HG03342 (cell line): ENCODE measurements at regions not wholly inside any gene's neighbourhood (a gene's known extent, or its start where the extent isn't known, plus 50 kb on each side); places are given as distances from the start of the nearest gene placed in this dataset.
"Not testable (repeated sequence)": the region's sequence is repeated elsewhere in the genome, so short reads cannot be mapped to it uniquely, and the experiment has no call there.

Experiments
- ATAC-seq: cut with Tn5 transposase; IDR thresholded peaks from one replicate; pipeline ENCODE4 v1.9.1; 2021; ENCODE audit warnings: mild to moderate bottlenecking, moderate library complexity; ENCODE audit not compliant: unreplicated experiment

DNA sequence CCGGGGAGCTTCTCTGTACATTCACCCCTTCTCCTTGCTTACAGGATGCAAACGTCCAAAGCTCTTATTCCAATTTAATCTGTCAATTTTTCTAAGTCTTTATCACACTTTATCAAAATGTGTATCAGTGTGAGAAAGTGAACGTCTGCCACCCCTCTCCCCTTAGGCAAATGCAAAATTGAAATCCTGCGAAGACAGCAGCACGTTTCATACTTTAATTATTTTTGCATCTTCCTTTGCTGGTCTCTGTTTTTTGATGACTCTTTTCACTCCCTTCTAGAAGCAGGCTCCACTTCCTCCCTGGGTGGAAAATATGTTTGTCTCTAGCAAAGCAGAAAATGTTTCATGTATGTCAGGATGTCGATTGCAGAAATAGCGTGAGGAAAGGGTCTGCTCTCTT, 576.5 kb upstream of the BRINP1 start:
- ATAC-seq: no peak

DNA sequence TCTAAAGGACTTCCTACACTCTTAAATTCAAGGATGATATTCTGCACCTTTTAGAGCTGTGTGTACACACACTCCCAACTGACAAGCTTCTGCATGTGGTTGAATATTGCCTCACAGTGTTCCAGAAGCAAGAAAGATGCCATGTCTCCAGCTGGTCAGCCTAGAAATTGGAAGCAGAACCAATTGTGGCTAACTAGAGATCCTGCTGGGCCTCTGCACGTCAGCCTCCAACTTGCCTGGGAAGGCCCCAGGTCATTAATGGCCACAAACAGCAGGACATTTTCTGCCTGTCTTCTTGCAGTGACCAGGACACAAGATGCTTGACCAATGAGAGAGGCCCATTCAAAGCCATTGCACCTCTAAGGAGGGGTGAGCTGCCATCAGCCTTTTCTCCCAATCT, 571.9 kb upstream of the BRINP1 start:
- no peak for ATAC-seq

- ATAC-seq: no peak
Measured at GRCh38 chr9:119938871-119939270, 569.6 kb upstream of the BRINP1 start.

DNA sequence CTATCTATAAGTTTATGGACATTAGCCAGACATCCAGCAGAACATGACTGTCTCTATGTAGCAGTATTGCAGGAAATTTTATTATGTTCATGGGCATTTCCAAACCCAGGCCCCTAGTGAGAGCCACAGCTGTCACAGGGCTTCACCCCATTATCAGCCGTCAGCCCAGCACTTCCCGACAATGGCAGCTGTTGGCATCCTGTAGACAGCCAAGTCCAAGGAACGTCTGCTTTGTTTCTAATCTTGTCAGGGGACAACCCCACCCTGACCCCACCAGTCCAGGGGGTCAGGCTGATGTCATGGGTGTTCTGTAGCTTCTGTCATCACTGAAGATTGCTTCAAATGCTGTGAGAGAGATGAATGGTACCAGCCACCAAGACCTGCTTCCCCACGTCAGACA, 565.3 kb upstream of the BRINP1 start:
- no peak for ATAC-seq

DNA sequence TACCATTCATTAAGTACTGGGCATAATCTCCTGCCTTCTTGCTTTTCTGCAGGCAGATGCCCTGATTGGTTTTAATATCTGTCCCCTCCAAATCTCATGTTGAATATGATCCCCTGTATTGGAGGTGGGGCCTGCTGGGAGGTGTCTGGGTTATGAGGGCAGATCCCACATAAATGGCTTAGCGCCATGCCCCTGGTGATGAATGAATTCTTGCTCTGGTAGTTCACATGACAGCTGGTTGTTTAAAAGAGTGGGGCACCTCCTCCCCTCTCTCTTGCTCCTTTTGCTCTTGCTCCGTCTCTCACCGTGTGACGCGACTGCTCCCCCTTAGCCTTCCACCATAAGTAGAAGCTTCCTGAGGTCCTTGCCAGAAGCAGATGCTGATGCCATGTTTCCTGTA, 564.0 kb upstream of the BRINP1 start:
- ATAC-seq: no peak

GRCh38 chr9:119924736-119925135, 555.5 kb upstream of the BRINP1 start:
- ATAC-seq: no peak

DNA sequence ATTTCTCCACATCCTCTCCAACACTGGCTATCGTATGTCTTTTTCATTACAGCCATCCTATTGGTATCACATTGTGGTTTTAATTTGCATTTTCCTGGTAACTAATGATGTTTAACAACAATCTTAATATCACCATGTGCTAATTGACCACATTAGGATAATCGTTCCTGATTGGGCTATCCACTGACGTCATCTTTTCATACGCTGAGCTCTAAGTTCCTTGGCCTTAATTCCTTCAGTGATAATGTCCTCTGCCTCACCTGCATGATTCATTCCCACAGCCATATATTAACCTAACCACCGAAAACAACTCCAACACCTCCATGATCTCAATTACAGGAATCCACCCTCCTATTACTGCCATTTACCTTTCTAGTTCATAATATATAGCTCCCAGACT, 547.9 kb upstream of the BRINP1 start:
- no peak for ATAC-seq

DNA sequence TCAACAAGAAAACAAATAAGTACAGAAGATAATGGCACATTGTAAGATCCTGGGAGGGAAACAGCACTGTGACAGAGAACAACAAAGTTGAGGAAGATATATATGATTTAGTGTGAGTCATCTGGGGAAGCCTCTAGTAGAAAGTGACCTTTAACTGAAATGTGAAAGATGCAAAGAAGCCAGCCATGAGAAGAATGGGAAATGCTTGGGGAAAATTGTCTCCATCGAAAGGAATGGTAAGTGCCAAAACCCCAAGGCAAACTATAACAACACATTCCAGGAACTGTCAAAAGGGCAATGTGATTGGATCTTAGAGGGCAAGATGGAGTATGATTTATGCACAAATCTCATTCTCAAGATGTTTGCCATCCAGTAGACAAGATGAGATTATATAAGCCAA, 537.8 kb upstream of the BRINP1 start:
- ATAC-seq: no peak

DNA sequence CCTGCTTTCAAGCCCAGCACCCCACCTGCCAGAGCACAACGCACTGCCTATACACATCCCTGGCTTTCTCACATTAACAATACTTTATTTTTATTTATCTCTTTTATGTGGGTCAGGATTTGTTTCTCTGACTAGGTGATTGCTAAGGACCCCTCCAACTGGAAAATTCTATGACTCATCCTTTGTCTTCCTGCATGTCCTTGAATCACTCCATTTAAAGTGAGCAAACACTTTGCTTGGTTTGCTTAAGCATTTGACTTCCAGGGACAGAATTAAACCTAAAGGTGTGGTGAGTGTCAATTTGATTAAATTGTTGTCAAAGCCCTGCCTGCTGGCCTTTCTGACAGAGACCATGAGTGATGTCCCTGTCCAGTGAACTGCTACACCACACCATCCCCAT, 536.5 kb upstream of the BRINP1 start:
- ATAC-seq: no peak

- no peak for ATAC-seq
Measured at GRCh38 chr9:119903851-119904250, 534.6 kb upstream of the BRINP1 start.

- no peak for ATAC-seq
Measured at GRCh38 chr9:119902611-119903010, 533.4 kb upstream of the BRINP1 start.

DNA sequence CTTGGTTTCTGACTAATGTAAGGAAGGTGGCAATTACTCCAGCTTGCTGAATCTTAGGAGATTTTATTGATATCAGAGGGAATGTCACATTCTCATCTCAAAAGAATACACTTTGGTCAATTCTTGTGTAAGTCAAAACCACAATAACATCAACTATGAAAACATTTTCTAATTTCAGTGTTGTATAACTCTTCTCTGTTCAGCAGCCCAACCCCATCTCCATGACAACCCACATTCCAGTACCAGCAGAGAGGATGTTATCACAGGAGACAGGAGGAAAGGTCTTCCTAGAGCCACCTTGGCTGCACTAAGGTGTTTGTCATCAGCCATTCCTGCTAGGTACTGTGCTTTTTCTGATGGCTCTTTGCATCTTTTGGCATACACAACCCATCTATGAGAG, 529.1 kb upstream of the BRINP1 start:
- ATAC-seq: no peak

GRCh38 chr9:119884438-119884837, 515.2 kb upstream of the BRINP1 start:
- no peak for ATAC-seq

GRCh38 chr9:119881898-119882297, 512.7 kb upstream of the BRINP1 start:
- no peak for ATAC-seq

DNA sequence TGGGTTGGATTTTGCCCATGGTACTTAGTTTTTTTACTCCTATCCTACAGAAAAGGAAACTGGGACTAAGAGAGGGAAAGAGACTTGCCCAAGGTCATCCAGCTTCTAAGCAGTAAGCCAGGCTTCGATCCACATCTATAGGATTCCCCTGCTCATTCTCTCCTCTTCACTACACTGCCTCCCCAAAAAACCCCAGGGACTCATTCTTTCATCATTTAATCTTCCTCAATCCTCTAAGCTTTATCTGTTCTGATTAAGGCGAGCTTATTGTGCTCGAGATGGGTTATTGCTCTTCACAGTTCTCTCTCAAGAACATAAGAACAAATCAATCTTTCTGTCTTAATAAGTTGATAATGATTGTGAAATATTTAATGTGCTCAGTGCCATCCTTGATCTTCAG, 511.1 kb upstream of the BRINP1 start:
- ATAC-seq: no peak

DNA sequence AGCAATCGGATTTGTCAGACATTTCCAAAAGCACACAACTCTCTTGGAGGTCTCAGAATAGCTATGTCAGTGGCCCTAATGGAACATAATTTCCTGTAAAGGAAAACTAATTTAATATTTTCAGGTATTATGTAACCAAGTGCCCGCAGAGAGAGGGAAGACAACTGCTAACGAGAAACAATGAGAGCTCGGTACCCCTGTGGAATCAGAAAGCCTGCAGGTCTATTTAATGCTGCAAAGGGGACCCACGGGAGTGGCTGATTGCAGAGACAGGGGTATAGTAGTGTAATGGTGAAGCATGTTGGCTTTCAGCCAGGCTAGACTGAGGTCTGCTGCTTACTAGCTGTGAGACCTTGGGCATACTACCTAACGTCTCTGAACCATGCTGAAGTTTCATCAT, 508.1 kb upstream of the BRINP1 start:
- no peak for ATAC-seq

DNA sequence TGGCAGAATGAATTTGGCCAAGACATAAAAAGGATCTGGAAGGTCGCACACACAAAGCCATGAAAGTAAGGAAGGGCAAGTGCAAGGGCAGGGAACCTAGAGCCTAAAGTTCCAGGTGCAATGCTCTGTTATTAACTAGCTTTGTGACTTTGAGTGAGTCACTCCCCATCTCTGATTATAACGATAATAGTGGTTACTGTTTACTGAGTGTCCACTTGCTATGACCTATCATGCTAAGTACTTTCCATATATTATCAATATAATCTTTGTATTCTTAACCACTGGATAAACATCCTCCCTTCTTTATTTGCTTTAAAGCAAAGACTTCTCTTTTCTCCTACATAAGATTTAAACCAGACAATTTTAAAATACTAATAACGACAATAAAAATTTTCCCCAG, 504.6 kb upstream of the BRINP1 start:
- ATAC-seq: no peak

DNA sequence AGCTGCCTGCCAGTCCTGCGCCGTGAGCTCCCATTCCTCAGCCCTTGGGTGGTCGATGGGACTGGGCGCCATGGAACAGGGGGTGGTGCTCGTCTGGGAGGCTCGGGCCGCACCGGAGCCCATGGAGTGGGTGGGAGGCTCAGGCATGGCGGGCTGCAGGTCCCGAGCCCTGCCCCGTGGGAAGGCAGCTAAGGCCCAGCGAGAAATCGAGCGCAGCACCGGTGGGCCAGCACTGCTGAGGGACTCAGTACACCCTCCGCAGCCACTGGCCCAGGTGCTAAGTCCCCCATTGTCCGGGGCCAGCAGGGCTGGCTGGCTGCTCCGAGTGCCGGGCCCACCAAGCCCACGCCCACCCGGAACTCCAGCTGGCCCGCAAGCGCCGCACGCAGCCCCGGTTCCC, 501.0 kb upstream of the BRINP1 start:
- not testable (repeated sequence) for ATAC-seq

- no peak for ATAC-seq
Measured at GRCh38 chr9:119868694-119869093, 499.5 kb upstream of the BRINP1 start.

DNA sequence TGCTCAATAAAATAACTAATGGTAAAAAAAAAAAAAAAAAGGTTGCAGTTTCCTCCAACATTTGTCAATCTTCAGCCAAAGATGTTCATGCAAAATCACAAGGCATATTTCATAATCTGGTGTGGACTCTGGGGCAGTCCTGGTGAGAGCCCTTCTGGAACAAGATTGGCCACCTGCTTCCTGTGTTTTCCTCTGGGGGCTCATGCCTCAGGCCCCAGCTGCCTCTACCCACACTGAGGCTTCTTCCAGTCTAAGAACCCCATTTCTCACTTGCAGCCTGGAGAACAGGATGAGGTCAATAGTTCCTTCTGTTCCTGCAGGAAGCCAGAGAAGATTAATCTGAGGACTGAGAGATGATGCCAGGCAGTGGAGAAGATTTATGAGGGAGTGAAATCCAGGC, 492.6 kb upstream of the BRINP1 start:
- ATAC-seq: no peak

DNA sequence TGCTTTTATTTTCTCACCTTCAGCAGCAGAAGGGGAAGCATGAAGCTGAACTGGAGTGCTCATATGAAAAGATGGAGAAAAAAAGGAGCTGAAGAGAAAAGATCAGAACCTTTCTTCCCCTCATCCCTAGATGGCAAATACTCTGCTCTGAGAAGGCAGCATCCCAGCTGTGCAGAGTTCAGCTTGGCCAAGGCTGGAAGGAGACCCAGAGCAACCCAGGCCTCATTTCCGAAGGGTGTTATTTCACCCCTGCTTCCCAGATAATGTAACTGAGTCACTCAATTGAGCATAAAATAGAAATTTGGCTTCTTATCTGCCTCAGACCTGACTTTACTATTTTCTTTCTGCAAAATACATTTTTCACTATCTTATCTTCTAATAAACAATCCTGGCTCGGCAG, 489.9 kb upstream of the BRINP1 start:
- no peak for ATAC-seq

DNA sequence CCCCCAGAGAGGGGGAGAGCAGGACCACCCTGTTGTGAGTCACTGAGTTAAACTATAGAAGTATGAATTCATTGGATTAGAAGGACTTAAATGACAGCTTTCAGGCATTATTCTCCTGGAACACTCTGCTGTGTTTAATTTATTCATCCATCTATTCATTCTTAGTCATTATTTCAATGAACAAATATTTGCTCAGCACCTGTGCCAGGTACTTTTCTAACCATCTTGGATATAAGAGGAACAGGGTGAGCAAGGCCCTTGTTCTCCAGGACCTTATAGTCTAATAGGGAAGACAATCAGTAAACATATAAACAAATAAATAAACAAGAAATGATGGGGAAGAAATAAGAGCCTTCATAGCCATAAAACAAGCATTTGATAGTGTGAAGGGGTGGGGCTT, 483.9 kb upstream of the BRINP1 start:
- ATAC-seq: no peak

DNA sequence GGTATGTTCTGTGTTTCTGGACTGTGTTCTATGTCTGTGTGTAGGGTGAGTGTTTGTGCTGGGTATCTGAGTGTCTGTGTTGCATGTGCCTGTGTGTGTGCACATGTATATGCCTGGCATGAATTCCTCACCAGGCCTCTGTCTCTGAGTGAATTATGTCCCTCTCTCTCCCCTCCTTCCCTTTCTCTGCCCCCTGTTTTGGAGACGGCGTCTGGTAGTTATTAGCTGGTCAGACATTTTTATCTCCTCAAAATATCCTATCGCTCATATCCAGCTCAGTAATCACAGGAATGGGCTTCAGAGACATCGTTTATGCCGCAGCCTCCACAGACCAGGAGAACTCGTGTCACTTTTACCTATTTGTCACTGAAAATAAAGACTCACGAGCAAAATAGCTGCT, 483.2 kb upstream of the BRINP1 start:
- no peak for ATAC-seq

DNA sequence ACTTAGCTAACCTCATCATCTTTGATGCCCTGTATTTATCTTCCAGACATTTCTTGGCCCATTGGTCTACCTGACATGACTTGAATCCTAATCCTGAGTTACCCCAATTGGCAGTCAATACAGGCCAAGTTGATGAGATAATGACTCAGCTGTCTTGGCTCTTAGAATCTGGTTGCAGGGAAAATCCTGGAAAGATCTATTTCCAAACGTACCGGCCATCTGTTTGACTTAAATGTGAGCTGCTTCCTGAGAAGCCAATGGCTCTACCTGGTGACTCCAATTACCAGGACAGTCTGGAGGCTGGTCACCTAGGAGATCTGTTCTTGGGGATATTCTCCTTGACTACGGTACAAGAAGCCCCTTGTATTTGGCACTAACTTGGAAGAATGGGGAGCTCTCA, 475.2 kb upstream of the BRINP1 start:
- no peak for ATAC-seq
